Body of pancreas (tissue), 4 donors: ENCODE measurements at regions not wholly inside any gene's neighbourhood (a gene's known extent, or its start where the extent isn't known, plus 50 kb on each side); places are given as distances from the start of the nearest gene placed in this dataset.

ENCODE experiments used
- POLR2A ChIP-seq, 3 donors: fragments of 450-650 bp; IDR thresholded peaks; one replicate each; pipeline ENCODE4 v1.6.1; 2016; ENCODE audit warnings: antibody characterized with exemption in 3 of 3, mild to moderate bottlenecking in 2 of 3
- TF ChIP-seq, protein P1 (sequence below), 7 experiments: fragments of 450-650 bp in 4 of 7; fragments of 200-600 bp in 3 of 7; sonication (generic) in 3 of 7; IDR thresholded peaks; one replicate each; pipeline ENCODE4 v1.5.1; 2016 to 2019; ENCODE audit warnings: antibody characterized with exemption in 7 of 7

- no peak for TF ChIP-seq POLR2A (IDR thresholded peaks at IDR 0.05)
- TF ChIP-seq, protein P1, sequence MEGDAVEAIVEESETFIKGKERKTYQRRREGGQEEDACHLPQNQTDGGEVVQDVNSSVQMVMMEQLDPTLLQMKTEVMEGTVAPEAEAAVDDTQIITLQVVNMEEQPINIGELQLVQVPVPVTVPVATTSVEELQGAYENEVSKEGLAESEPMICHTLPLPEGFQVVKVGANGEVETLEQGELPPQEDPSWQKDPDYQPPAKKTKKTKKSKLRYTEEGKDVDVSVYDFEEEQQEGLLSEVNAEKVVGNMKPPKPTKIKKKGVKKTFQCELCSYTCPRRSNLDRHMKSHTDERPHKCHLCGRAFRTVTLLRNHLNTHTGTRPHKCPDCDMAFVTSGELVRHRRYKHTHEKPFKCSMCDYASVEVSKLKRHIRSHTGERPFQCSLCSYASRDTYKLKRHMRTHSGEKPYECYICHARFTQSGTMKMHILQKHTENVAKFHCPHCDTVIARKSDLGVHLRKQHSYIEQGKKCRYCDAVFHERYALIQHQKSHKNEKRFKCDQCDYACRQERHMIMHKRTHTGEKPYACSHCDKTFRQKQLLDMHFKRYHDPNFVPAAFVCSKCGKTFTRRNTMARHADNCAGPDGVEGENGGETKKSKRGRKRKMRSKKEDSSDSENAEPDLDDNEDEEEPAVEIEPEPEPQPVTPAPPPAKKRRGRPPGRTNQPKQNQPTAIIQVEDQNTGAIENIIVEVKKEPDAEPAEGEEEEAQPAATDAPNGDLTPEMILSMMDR (IDR thresholded peaks at IDR 0.05), result no peak
Observed at GRCh38 chr14:53533384-53533970, 380.4 kb upstream of the DDHD1 start.
